Mammary epithelial cell (primary cell): ENCODE measurements at regions not wholly inside any gene's neighbourhood (a gene's known extent, or its start where the extent isn't known, plus 50 kb on each side); places are given as distances from the start of the nearest gene placed in this dataset.

ENCODE experiments used
- CTCF ChIP-seq, 2 donors: IDR thresholded peaks in 1 of 2; conservative IDR thresholded peaks in 1 of 2; 2 replicates each; pipeline ENCODE4 v1.5.1; 2011 to 2012; ENCODE audit warnings: inconsistent platforms in 2 of 2, low read length in 2 of 2, mild to moderate bottlenecking in 2 of 2, control low read depth in 1 of 2, low read depth in 1 of 2; ENCODE audit not compliant: insufficient read depth in 1 of 2; ENCODE audit errors: extremely low read depth in 1 of 2
- EZH2 ChIP-seq: IDR thresholded peaks from 2 replicates; pipeline ENCODE4 v1.6.1; 2012; ENCODE audit warnings: low read length, inconsistent platforms, borderline replicate concordance

GRCh38 chr6:105817370-105817769 is 268.8 kb upstream of the PRDM1 start:
- TF ChIP-seq CTCF (conservative IDR thresholded peaks at IDR 0.05 in 1 of 2, IDR thresholded peaks at IDR 0.05 in 1 of 2; ENCODE audit: extremely low read depth in 1 of 2, insufficient read depth in 1 of 2, low read depth in 1 of 2, low read length in 2 of 2), result no peak
- TF ChIP-seq EZH2, result no peak
